Mesenchymal stem cell (in vitro differentiated cells and primary cell): ENCODE measurements at regions not wholly inside any gene's neighbourhood (a gene's known extent, or its start where the extent isn't known, plus 50 kb on each side); places are given as distances from the start of the nearest gene placed in this dataset.
"Not testable (repeated sequence)": the region's sequence is repeated elsewhere in the genome, so short reads cannot be mapped to it uniquely, and the experiment has no call there.

ENCODE experiments used
- DNase-seq: peaks from one replicate; pipeline ENCODE4 v3.0.0-alpha.2; 2013
- H2AFZ ChIP-seq: one replicate; pipeline ENCODE4 v1.6.1; 2013; ENCODE audit warnings: low read depth, mild to moderate bottlenecking, control low read depth, inconsistent platforms, low read length, moderate library complexity
- H2AK5ac ChIP-seq: 2 replicates; pipeline ENCODE4 v1.6.1; 2013; ENCODE audit warnings: low read length, moderate library complexity, mild to moderate bottlenecking, inconsistent platforms; ENCODE audit not compliant: severe bottlenecking
- H2BK120ac ChIP-seq: one replicate; pipeline ENCODE4 v1.6.1; 2013; ENCODE audit warnings: low read depth, mild to moderate bottlenecking, inconsistent platforms, low read length, moderate library complexity
- H2BK12ac ChIP-seq, 2 experiments: one replicate each; pipeline ENCODE4 v1.6.1; 2013; ENCODE audit warnings: inconsistent platforms in 2 of 2, low read length in 2 of 2, mild to moderate bottlenecking in 2 of 2, moderate library complexity in 2 of 2, control low read depth in 1 of 2
- H2BK15ac ChIP-seq: one replicate; pipeline ENCODE4 v1.6.1; 2013; ENCODE audit warnings: mild to moderate bottlenecking, low read depth, inconsistent platforms; ENCODE audit not compliant: poor library complexity, severe bottlenecking
- H2BK5ac ChIP-seq: 2 replicates; pipeline ENCODE4 v1.6.1; 2013; ENCODE audit warnings: low read depth, mild to moderate bottlenecking, low read length, control low read depth, inconsistent platforms; ENCODE audit not compliant: poor library complexity, severe bottlenecking
- H3K14ac ChIP-seq, 2 experiments: one replicate each; pipeline ENCODE4 v1.6.1; 2013; ENCODE audit warnings: inconsistent platforms in 2 of 2, low read length in 2 of 2, control low read depth in 1 of 2, mild to moderate bottlenecking in 1 of 2, moderate library complexity in 1 of 2
- H3K18ac ChIP-seq, 2 experiments: one replicate each; pipeline ENCODE4 v1.6.1; 2013; ENCODE audit warnings: inconsistent platforms in 2 of 2, low read length in 2 of 2, control low read depth in 1 of 2, low read depth in 1 of 2, mild to moderate bottlenecking in 1 of 2
- H3K23ac ChIP-seq, 2 experiments: one replicate each; pipeline ENCODE4 v1.6.1; 2013; ENCODE audit warnings: inconsistent platforms in 2 of 2, low read length in 2 of 2, mild to moderate bottlenecking in 2 of 2, moderate library complexity in 2 of 2, control low read depth in 1 of 2
- H3K27ac ChIP-seq: 2 replicates; pipeline ENCODE4 v1.5.1; 2013; ENCODE audit warnings: mild to moderate bottlenecking, moderate library complexity, low read length, control low read depth, inconsistent platforms; ENCODE audit not compliant: poor library complexity, severe bottlenecking
- H3K27me3 ChIP-seq, 2 experiments: 2 replicates each; pipeline versions ENCODE4 v1.6.1 to v1.7.0; 2013; ENCODE audit warnings: low read length in 2 of 2, mild to moderate bottlenecking in 2 of 2, moderate library complexity in 2 of 2, control low read depth in 1 of 2, inconsistent platforms in 1 of 2; ENCODE audit not compliant: control insufficient read depth in 1 of 2, insufficient read depth in 1 of 2
- H3K36me3 ChIP-seq, 2 experiments: 2 replicates each; pipeline versions ENCODE4 v1.6.1 to v1.7.0; 2013; ENCODE audit warnings: low read length in 2 of 2, control low read depth in 1 of 2, inconsistent platforms in 1 of 2, low read depth in 1 of 2, mild to moderate bottlenecking in 1 of 2; ENCODE audit not compliant: insufficient read depth in 2 of 2, control insufficient read depth in 1 of 2
- H3K4ac ChIP-seq, 2 experiments: one replicate each; pipeline ENCODE4 v1.6.1; 2013; ENCODE audit warnings: inconsistent platforms in 2 of 2, low read length in 2 of 2, mild to moderate bottlenecking in 2 of 2, moderate library complexity in 2 of 2, control low read depth in 1 of 2, low read depth in 1 of 2
- H3K4me1 ChIP-seq: 2 replicates; pipeline ENCODE4 v1.6.1; 2013; ENCODE audit warnings: low read depth, low read length, control low read depth; ENCODE audit not compliant: control insufficient read depth, insufficient read depth
- H3K4me2 ChIP-seq: 2 replicates; pipeline ENCODE4 v1.6.1; 2013; ENCODE audit warnings: low read length, mild to moderate bottlenecking, inconsistent platforms; ENCODE audit not compliant: poor library complexity, severe bottlenecking
- H3K4me3 ChIP-seq, 2 experiments: 2 replicates each; pipeline versions ENCODE4 v1.5.1 to v1.7.0; 2013; ENCODE audit warnings: low read length in 2 of 2, mild to moderate bottlenecking in 2 of 2, control low read depth in 1 of 2, low read depth in 1 of 2; ENCODE audit not compliant: insufficient read depth in 1 of 2
- H3K79me1 ChIP-seq: replicated peaks from 2 replicates; pipeline ENCODE4 v1.6.1; 2013; ENCODE audit warnings: mild to moderate bottlenecking, control low read depth, low read length, inconsistent platforms; ENCODE audit not compliant: poor library complexity, severe bottlenecking
- H3K9ac ChIP-seq: 2 replicates; pipeline ENCODE4 v1.7.0; 2013; ENCODE audit warnings: mild to moderate bottlenecking, low read length, moderate library complexity
- H3K9me3 ChIP-seq: 2 replicates; pipeline ENCODE4 v1.7.0; 2013; ENCODE audit warnings: mild to moderate bottlenecking, low read length; ENCODE audit not compliant: control insufficient read depth
- H4K8ac ChIP-seq: one replicate; pipeline ENCODE4 v1.6.1; 2013; ENCODE audit warnings: inconsistent platforms, mild to moderate bottlenecking, low read length, moderate library complexity
- H4K91ac ChIP-seq: one replicate; pipeline ENCODE4 v1.6.1; 2013; ENCODE audit warnings: mild to moderate bottlenecking, low read length, inconsistent platforms
- WGBS: methylation state at CpG from one replicate; pipeline ENCODE4 v1.1.7; 2013; ENCODE audit warnings: mixed read lengths; 5-methylcytosine and 5-hydroxymethylcytosine counted together

- DNase-seq, H3K27ac ChIP-seq, H2AK5ac ChIP-seq, H3K23ac ChIP-seq, H3K4me2 ChIP-seq, H3K27me3 ChIP-seq, H4K8ac ChIP-seq, H4K91ac ChIP-seq, H3K79me1 ChIP-seq, H3K14ac ChIP-seq, H2BK12ac ChIP-seq, H3K4me3 ChIP-seq, H2BK5ac ChIP-seq, H2BK120ac ChIP-seq, H3K9me3 ChIP-seq, H2AFZ ChIP-seq, H3K36me3 ChIP-seq, H3K9ac ChIP-seq, H3K4me1 ChIP-seq, H3K18ac ChIP-seq, H2BK15ac ChIP-seq, H3K4ac ChIP-seq: not testable (repeated sequence)
- WGBS = 91% methylated on average over 8 of the region's 8 CpGs
Measured at GRCh38 chr1:198404632-198405031, 135.8 kb downstream of the ATP6V1G3 start.

- Histone ChIP-seq H3K9me3 (no peaks in the 10 kb centered on the region), H3K79me1 (no peaks in the 10 kb centered on the region), H2BK120ac (no peak overlapping the region), H2BK5ac (no peak overlapping the region), H3K14ac (no peak overlapping the region), H3K4me2 (no peak overlapping the region), H4K91ac (no peak overlapping the region), H3K27me3 (no peaks in the 10 kb centered on the region), H4K8ac (no peak overlapping the region), H3K4me3 (no peak overlapping the region), H3K9ac (no peak overlapping the region), H3K4me1 (no peaks in the 10 kb centered on the region), H3K27ac (no peak overlapping the region), H3K23ac (no peak overlapping the region), H3K18ac (no peak overlapping the region), H2AFZ (no peak overlapping the region), H3K36me3 (no peaks in the 10 kb centered on the region), H2BK12ac (no peak overlapping the region), H2AK5ac (no peak overlapping the region), H2BK15ac (no peak overlapping the region), H3K4ac (no peak overlapping the region)
- no peak for DNase-seq
- 67% methylated on average over 3 of the region's 4 CpGs for WGBS
Measured at GRCh38 chr1:198400063-198400462, 140.4 kb downstream of the ATP6V1G3 start.

GRCh38 chr1:198399452-198399851, 141.0 kb downstream of the ATP6V1G3 start:
- H3K23ac ChIP-seq = no peak overlapping the region
- no peak overlapping the region for H3K4me2 ChIP-seq
- 67% methylated on average over 1 of the region's 1 CpG for WGBS
- H3K79me1 ChIP-seq = no peaks in the 10 kb centered on the region
- H3K36me3 ChIP-seq = no peaks in the 10 kb centered on the region
- no peaks in the 10 kb centered on the region for H3K4me1 ChIP-seq
- no peaks in the 10 kb centered on the region for H3K9me3 ChIP-seq
- no peak overlapping the region for H3K4me3 ChIP-seq
- H4K8ac ChIP-seq = no peak overlapping the region
- H2BK12ac ChIP-seq = no peak overlapping the region
- no peak for DNase-seq
- no peak overlapping the region for H2AK5ac ChIP-seq
- H2AFZ ChIP-seq = no peak overlapping the region
- H3K9ac ChIP-seq = no peak overlapping the region
- H3K27me3 ChIP-seq = no peaks in the 10 kb centered on the region
- H2BK120ac ChIP-seq = no peak overlapping the region
- no peak overlapping the region for H3K4ac ChIP-seq
- no peak overlapping the region for H2BK15ac ChIP-seq
- no peak overlapping the region for H4K91ac ChIP-seq
- no peak overlapping the region for H3K18ac ChIP-seq
- H2BK5ac ChIP-seq = no peak overlapping the region
- no peak overlapping the region for H3K14ac ChIP-seq
- no peak overlapping the region for H3K27ac ChIP-seq

- no peak overlapping the region for H4K8ac ChIP-seq
- no peak overlapping the region for H4K91ac ChIP-seq
- no peak overlapping the region for H3K23ac ChIP-seq
- no peaks in the 10 kb centered on the region for H3K9me3 ChIP-seq
- H3K4me2 ChIP-seq = no peak overlapping the region
- H3K4me3 ChIP-seq = no peak overlapping the region
- DNase-seq = no peak
- H3K27me3 ChIP-seq = no peaks in the 10 kb centered on the region
- no peak overlapping the region for H2BK15ac ChIP-seq
- no peak overlapping the region for H2BK5ac ChIP-seq
- no peak overlapping the region for H3K9ac ChIP-seq
- H3K4me1 ChIP-seq = no peaks in the 10 kb centered on the region
- no peak overlapping the region for H3K18ac ChIP-seq
- H3K79me1 ChIP-seq = no peaks in the 10 kb centered on the region
- H3K4ac ChIP-seq = no peak overlapping the region
- no peaks in the 10 kb centered on the region for H3K36me3 ChIP-seq
- H3K14ac ChIP-seq = no peak overlapping the region
- WGBS = no CpG with 5 or more reads among the region's 2 CpGs
- H2AK5ac ChIP-seq = no peak overlapping the region
- H2BK120ac ChIP-seq = no peak overlapping the region
- H3K27ac ChIP-seq = no peak overlapping the region
- H2AFZ ChIP-seq = no peak overlapping the region
- no peak overlapping the region for H2BK12ac ChIP-seq
Measured at GRCh38 chr1:198397208-198397808, 143.2 kb downstream of the ATP6V1G3 start.
